SK-N-SH (cell line): ENCODE measurements at regions not wholly inside any gene's neighbourhood (a gene's known extent, or its start where the extent isn't known, plus 50 kb on each side); places are given as distances from the start of the nearest gene placed in this dataset.

Experiments used
- CTCF ChIA-PET: fragments of 300-600, 350-600 bp; formaldehyde crosslinking; extraction: SDS; loops from one replicate; lab custom pipeline; 2021; lab: Yijun Ruan, JAX
- POLR2A ChIA-PET: fragments of 350-600 bp; sonication (Branson Sonifier 250); formaldehyde crosslinking; extraction: SDS; loops from one replicate; lab custom pipeline; 2020; ENCODE audit warnings: antibody characterized with exemption, inconsistent platforms; lab: Yijun Ruan, JAX
- DNase-seq: peaks from one replicate; pipeline ENCODE4 v3.0.0; 2012
- H2AFZ ChIP-seq: fragments of 200-600 bp; sonication (generic); 2 replicates; pipeline ENCODE4 v1.8.1; 2016; ENCODE audit warnings: antibody characterized with exemption, mild to moderate bottlenecking, low read depth
- H3F3A ChIP-seq: fragments of 200-600 bp; sonication (generic); replicated peaks from 2 replicates; pipeline ENCODE3; 2016; ENCODE audit warnings: antibody characterized with exemption, mild to moderate bottlenecking; ENCODE audit not compliant: insufficient read depth
- H3K27ac ChIP-seq, 2 experiments: fragments of 200-500 bp in 1 of 2; fragments of 200-600 bp in 1 of 2; sonication (Bioruptor generic) in 1 of 2; sonication (generic), shearing (Covaris generic) in 1 of 2; 2 replicates each; pipeline versions ENCODE4 v1.5.1 to v1.6.1; 2014 to 2016; ENCODE audit warnings: low read depth in 2 of 2, inconsistent platforms in 1 of 2, low read length in 1 of 2, mild to moderate bottlenecking in 1 of 2, mixed read lengths in 1 of 2
- H3K27me3 ChIP-seq: fragments of 200-600 bp; sonication (generic), shearing (Covaris generic); 2 replicates; pipeline ENCODE4 v1.6.1; 2016; ENCODE audit warnings: mixed run types; ENCODE audit not compliant: insufficient read depth
- H3K36me3 ChIP-seq, 2 experiments: fragments of 200-500 bp in 1 of 2; fragments of 200-600 bp in 1 of 2; sonication (Bioruptor generic) in 1 of 2; sonication (generic) in 1 of 2; replicated peaks in 1 of 2; 2 replicates each; pipeline versions ENCODE3 to v1.5.1; 2014 to 2016; ENCODE audit warnings: low read length in 1 of 2, mild to moderate bottlenecking in 1 of 2; ENCODE audit not compliant: insufficient read depth in 2 of 2, control insufficient read depth in 1 of 2
- H3K4me1 ChIP-seq, 2 experiments: fragments of 200-500 bp in 1 of 2; fragments of 200-600 bp in 1 of 2; sonication (Bioruptor generic) in 1 of 2; sonication (generic), shearing (Covaris generic) in 1 of 2; 2 replicates each; pipeline versions ENCODE4 v1.5.1 to v1.6.1; 2014 to 2016; ENCODE audit warnings: low read depth in 1 of 2, low read length in 1 of 2, mixed run types in 1 of 2; ENCODE audit not compliant: insufficient read depth in 2 of 2, control insufficient read depth in 1 of 2
- H3K4me2 ChIP-seq: fragments of 200-600 bp; sonication (generic), shearing (Covaris generic); 2 replicates; pipeline ENCODE4 v1.6.1; 2017; ENCODE audit warnings: mixed run types
- H3K4me3 ChIP-seq, 2 experiments: fragments of 200-500 bp in 1 of 2; fragments of 200-600 bp in 1 of 2; sonication (Bioruptor generic) in 1 of 2; sonication (generic), shearing (Covaris generic) in 1 of 2; 2 replicates each; pipeline versions ENCODE4 v1.5.1 to v1.8.1; 2014 to 2016; ENCODE audit warnings: low read depth in 2 of 2, inconsistent platforms in 1 of 2, low read length in 1 of 2, mild to moderate bottlenecking in 1 of 2, mixed read lengths in 1 of 2, moderate library complexity in 1 of 2
- H3K79me2 ChIP-seq: fragments of 200-600 bp; sonication (generic); 2 replicates; pipeline ENCODE4 v1.8.1; 2017; ENCODE audit warnings: mild to moderate bottlenecking; ENCODE audit not compliant: insufficient read depth
- H3K9ac ChIP-seq: fragments of 200-600 bp; sonication (generic); 2 replicates; pipeline ENCODE4 v1.6.1; 2017; ENCODE audit warnings: mixed run types
- H3K9me2 ChIP-seq: fragments of 200-600 bp; sonication (generic); 2 replicates; pipeline ENCODE4 v1.6.1; 2017; ENCODE audit warnings: mixed run types
- H3K9me3 ChIP-seq: fragments of 200-600 bp; sonication (generic); 2 replicates; pipeline ENCODE4 v1.6.1; 2017; ENCODE audit warnings: mixed run types, mild to moderate bottlenecking, moderate library complexity
- H4K20me1 ChIP-seq: fragments of 200-600 bp; sonication (generic); 2 replicates; pipeline ENCODE4 v1.6.1; 2017; ENCODE audit warnings: mild to moderate bottlenecking, mixed run types; ENCODE audit not compliant: insufficient read depth
- CHD2 ChIP-seq: fragments of 150-350 bp; IDR thresholded peaks from 2 replicates; pipeline ENCODE4 v1.6.1; 2018; ENCODE audit warnings: low read length; ENCODE audit not compliant: partially characterized antibody
- ELF1 ChIP-seq: IDR thresholded peaks from 2 replicates; pipeline ENCODE4 v1.4.0; 2012
- FOSL2 ChIP-seq: IDR thresholded peaks from 2 replicates; pipeline ENCODE4 v1.4.0; 2012; ENCODE audit warnings: low read depth, mild to moderate bottlenecking, moderate library complexity, borderline replicate concordance
- FOXJ3 ChIP-seq: sonication (generic); formaldehyde crosslinking; IDR thresholded peaks from 2 replicates; pipeline ENCODE4 v1.5.1; 2020; ENCODE audit warnings: mild to moderate bottlenecking, missing genetic modification reagents
- FOXM1 ChIP-seq: IDR thresholded peaks from 2 replicates; pipeline ENCODE4 v1.4.0; 2012; ENCODE audit warnings: low read depth, mild to moderate bottlenecking
- GATA2 ChIP-seq: sonication (generic); formaldehyde crosslinking; IDR thresholded peaks from 2 replicates; pipeline ENCODE4 v1.5.0; 2020; ENCODE audit warnings: mild to moderate bottlenecking, missing genetic modification reagents
- NFIC ChIP-seq: IDR thresholded peaks from 2 replicates; pipeline ENCODE4 v1.4.0; 2012; ENCODE audit warnings: borderline replicate concordance
- RAD21 ChIP-seq: IDR thresholded peaks from 2 replicates; pipeline ENCODE4 v1.6.1; 2012; ENCODE audit warnings: mild to moderate bottlenecking, low read length
- RCOR1 ChIP-seq: fragments of 150-350 bp; IDR thresholded peaks from 2 replicates; pipeline ENCODE4 v1.6.1; 2017; ENCODE audit warnings: antibody characterized with exemption, low read length
- REST ChIP-seq: IDR thresholded peaks from 2 replicates; pipeline ENCODE4 v1.6.1; 2012; ENCODE audit warnings: mild to moderate bottlenecking, low read depth, low read length, moderate library complexity
- RFX5 ChIP-seq: IDR thresholded peaks from 2 replicates; pipeline ENCODE4 v1.6.1; 2012; ENCODE audit warnings: mild to moderate bottlenecking, improper control_type of control experiment, low read length
- RXRA ChIP-seq: IDR thresholded peaks from 2 replicates; pipeline ENCODE4 v1.4.0; 2012; ENCODE audit warnings: low read depth, mild to moderate bottlenecking, borderline replicate concordance
- SIN3A ChIP-seq: IDR thresholded peaks from 2 replicates; pipeline ENCODE4 v1.6.1; 2012; ENCODE audit warnings: low read depth, mild to moderate bottlenecking, low read length, moderate library complexity, borderline replicate concordance
- TAF1 ChIP-seq: IDR thresholded peaks from 2 replicates; pipeline ENCODE4 v1.6.1; 2012; ENCODE audit warnings: low read depth, mild to moderate bottlenecking, low read length, moderate library complexity, borderline replicate concordance
- TEAD4 ChIP-seq: IDR thresholded peaks from 2 replicates; pipeline ENCODE4 v1.4.0; 2012; ENCODE audit warnings: mild to moderate bottlenecking, borderline replicate concordance; ENCODE audit not compliant: insufficient read depth
- USF1 ChIP-seq: IDR thresholded peaks from 2 replicates; pipeline ENCODE4 v1.4.0; 2012; ENCODE audit warnings: low read depth, borderline replicate concordance
- WGBS: methylation state at CpG from one replicate; pipeline ENCODE4 v1.1.6; 2017; ENCODE audit warnings: low lambda C conversion rate; 5-methylcytosine and 5-hydroxymethylcytosine counted together
- TF ChIP-seq, protein P1 (sequence below): fragments of 200-600 bp; sonication (generic); IDR thresholded peaks from 2 replicates; pipeline ENCODE4 v1.6.1; 2017; ENCODE audit warnings: antibody characterized with exemption, mild to moderate bottlenecking, moderate library complexity

DNA sequence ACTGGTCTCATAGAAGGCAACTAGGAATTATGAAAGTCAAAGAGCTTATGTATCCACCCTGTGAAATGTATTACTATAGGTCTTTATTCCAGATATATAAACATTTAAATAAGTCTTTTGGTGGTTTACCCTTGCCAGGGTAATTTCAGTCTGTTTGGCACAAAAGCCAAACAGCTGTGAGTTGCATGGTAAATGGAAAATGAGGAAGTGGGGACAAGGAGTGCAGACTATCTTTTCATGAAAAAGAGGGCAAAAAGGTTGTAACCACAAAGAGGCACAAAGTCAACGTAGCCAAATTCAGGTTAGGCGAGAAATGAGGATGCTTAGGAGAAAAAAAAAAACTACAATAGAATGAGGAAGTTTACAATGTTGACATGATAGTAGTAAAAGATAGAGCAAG, 492.3 kb upstream of the PRMT6 start:
- no peak for DNase-seq
- POLR2A ChIA-PET, result no interaction called here
- no peak overlapping the region for H3K4me3 ChIP-seq
- no peaks in the 10 kb centered on the region for H3F3A ChIP-seq
- no peaks in the 10 kb centered on the region for H3K4me1 ChIP-seq
- no peaks in the 10 kb centered on the region for H3K36me3 ChIP-seq
- H3K4me2 ChIP-seq, result no peak overlapping the region
- H3K9ac ChIP-seq, result no peak overlapping the region
- TF ChIP-seq FOXJ3 (no peak), TAF1 (no peak), RCOR1 (no peak), TEAD4 (no peak), GATA2 (CRISPR knock-in tag) (no peak), CHD2 (no peak), ELF1 (no peak), RFX5 (no peak), USF1 (no peak), FOXM1 (no peak), RXRA (no peak), NFIC (no peak), SIN3A (no peak), FOSL2 (no peak), RAD21 (no peak), REST (no peak)
- TF ChIP-seq, protein P1, sequence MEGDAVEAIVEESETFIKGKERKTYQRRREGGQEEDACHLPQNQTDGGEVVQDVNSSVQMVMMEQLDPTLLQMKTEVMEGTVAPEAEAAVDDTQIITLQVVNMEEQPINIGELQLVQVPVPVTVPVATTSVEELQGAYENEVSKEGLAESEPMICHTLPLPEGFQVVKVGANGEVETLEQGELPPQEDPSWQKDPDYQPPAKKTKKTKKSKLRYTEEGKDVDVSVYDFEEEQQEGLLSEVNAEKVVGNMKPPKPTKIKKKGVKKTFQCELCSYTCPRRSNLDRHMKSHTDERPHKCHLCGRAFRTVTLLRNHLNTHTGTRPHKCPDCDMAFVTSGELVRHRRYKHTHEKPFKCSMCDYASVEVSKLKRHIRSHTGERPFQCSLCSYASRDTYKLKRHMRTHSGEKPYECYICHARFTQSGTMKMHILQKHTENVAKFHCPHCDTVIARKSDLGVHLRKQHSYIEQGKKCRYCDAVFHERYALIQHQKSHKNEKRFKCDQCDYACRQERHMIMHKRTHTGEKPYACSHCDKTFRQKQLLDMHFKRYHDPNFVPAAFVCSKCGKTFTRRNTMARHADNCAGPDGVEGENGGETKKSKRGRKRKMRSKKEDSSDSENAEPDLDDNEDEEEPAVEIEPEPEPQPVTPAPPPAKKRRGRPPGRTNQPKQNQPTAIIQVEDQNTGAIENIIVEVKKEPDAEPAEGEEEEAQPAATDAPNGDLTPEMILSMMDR, result no peak
- H3K79me2 ChIP-seq, result no peaks in the 10 kb centered on the region
- H3K9me3 ChIP-seq, result 0 out of 2 replicates have a peak, but pooled peaks cover 3% of the 10 kb centered on the region
- no peak overlapping the region for H2AFZ ChIP-seq
- no peaks in the 10 kb centered on the region for H3K9me2 ChIP-seq
- 41% methylated on average over 2 of the region's 2 CpGs for WGBS
- CTCF ChIA-PET, result interaction anchor here (1.4 kb wide), 1 partner anchor 8 kb away, joined by 3 read pairs; no protein-coding TSS in a partner anchor
- H4K20me1 ChIP-seq, result no peaks in the 10 kb centered on the region
- H3K27ac ChIP-seq, result no peak overlapping the region
- H3K27me3 ChIP-seq, result no peaks in the 10 kb centered on the region
